H4 (cell line): ENCODE measurements at regions not wholly inside any gene's neighbourhood (a gene's known extent, or its start where the extent isn't known, plus 50 kb on each side); places are given as distances from the start of the nearest gene placed in this dataset.
"Not testable (repeated sequence)": the region's sequence is repeated elsewhere in the genome, so short reads cannot be mapped to it uniquely, and the experiment has no call there.

Experiments used
- DNase-seq: peaks from one replicate; pipeline ENCODE4 v3.0.0-alpha.2; 2015; ENCODE audit warnings: low spot score

GRCh38 chr3:110886222-110886893, 185.3 kb upstream of the NECTIN3 start:
- DNase-seq: no peak

GRCh38 chr3:110887176-110887575, 184.4 kb upstream of the NECTIN3 start:
- DNase-seq: no peak

GRCh38 chr3:110888625-110889375, 182.8 kb upstream of the NECTIN3 start:
- not testable (repeated sequence) for DNase-seq

GRCh38 chr3:110889376-110889699, 182.3 kb upstream of the NECTIN3 start:
- DNase-seq: not testable (repeated sequence)

GRCh38 chr3:110894574-110894973, 177.0 kb upstream of the NECTIN3 start:
- DNase-seq: no peak

GRCh38 chr3:110895054-110895453, 176.6 kb upstream of the NECTIN3 start:
- DNase-seq: no peak

- DNase-seq: no peak
Observed at GRCh38 chr3:110897046-110897445, 174.6 kb upstream of the NECTIN3 start.

GRCh38 chr3:110900576-110900975, 171.0 kb upstream of the NECTIN3 start:
- peak; percentile 68 for DNase-seq

GRCh38 chr3:110901536-110901935, 170.1 kb upstream of the NECTIN3 start:
- DNase-seq: no peak

- no peak for DNase-seq
Observed at GRCh38 chr3:110902453-110903085, 169.0 kb upstream of the NECTIN3 start.

- no peak for DNase-seq
Observed at GRCh38 chr3:110903771-110904519, 167.7 kb upstream of the NECTIN3 start.

- DNase-seq: no peak
Observed at GRCh38 chr3:110904520-110904890, 167.1 kb upstream of the NECTIN3 start.

GRCh38 chr3:110905121-110905520, 166.5 kb upstream of the NECTIN3 start:
- no peak for DNase-seq

GRCh38 chr3:110909839-110910238, 161.8 kb upstream of the NECTIN3 start:
- no peak for DNase-seq

GRCh38 chr3:110910346-110910955, 161.2 kb upstream of the NECTIN3 start:
- DNase-seq: no peak

GRCh38 chr3:110918963-110919362, 152.7 kb upstream of the NECTIN3 start:
- DNase-seq: no peak

- no peak for DNase-seq
Observed at GRCh38 chr3:110925798-110926197, 145.8 kb upstream of the NECTIN3 start.

GRCh38 chr3:110928016-110928662, 143.5 kb upstream of the NECTIN3 start:
- DNase-seq: no peak

- DNase-seq: no peak
Observed at GRCh38 chr3:110929816-110930215, 141.8 kb upstream of the NECTIN3 start.

GRCh38 chr3:110932567-110932966, 139.0 kb upstream of the NECTIN3 start:
- DNase-seq: no peak

GRCh38 chr3:110933821-110934426, 137.7 kb upstream of the NECTIN3 start:
- no peak for DNase-seq
